Lower leg skin (tissue), 4 donors: ENCODE measurements at regions not wholly inside any gene's neighbourhood (a gene's known extent, or its start where the extent isn't known, plus 50 kb on each side); places are given as distances from the start of the nearest gene placed in this dataset.

Source experiments
- DNase-seq, 2 donors: peaks; one replicate each; pipeline ENCODE4 v3.0.0-alpha.2; 2019; ENCODE audit warnings: low spot score in 2 of 2
- H3K4me3 ChIP-seq: fragments of 200-600 bp; sonication (generic); 2 replicates; pipeline ENCODE4 v1.5.1; 2017; ENCODE audit warnings: mild to moderate bottlenecking, low read depth; ENCODE audit not compliant: poor library complexity, severe bottlenecking
- POLR2A ChIP-seq, 2 donors: fragments of 450-650 bp; IDR thresholded peaks; one replicate each; pipeline ENCODE4 v1.6.1; 2016 to 2017; ENCODE audit warnings: antibody characterized with exemption in 2 of 2, mild to moderate bottlenecking in 1 of 2, moderate library complexity in 1 of 2
- WGBS, 2 donors: methylation state at CpG; one replicate each; pipeline ENCODE4 v1.1.5; 2018; 5-methylcytosine and 5-hydroxymethylcytosine counted together
- intact Hi-C: fragments of 100-400 bp; cut with DNase I; formaldehyde crosslinking; loops from one replicate; pipeline ENCODE4 v1.15.0; 2023; ENCODE audit warnings: low total_unique reads
- TF ChIP-seq, protein P1 (sequence below), 3 donors: fragments of 450-650 bp; IDR thresholded peaks; one replicate each; pipeline ENCODE4 v1.5.1; 2016; ENCODE audit warnings: antibody characterized with exemption in 3 of 3, mild to moderate bottlenecking in 3 of 3, moderate library complexity in 2 of 3

DNA sequence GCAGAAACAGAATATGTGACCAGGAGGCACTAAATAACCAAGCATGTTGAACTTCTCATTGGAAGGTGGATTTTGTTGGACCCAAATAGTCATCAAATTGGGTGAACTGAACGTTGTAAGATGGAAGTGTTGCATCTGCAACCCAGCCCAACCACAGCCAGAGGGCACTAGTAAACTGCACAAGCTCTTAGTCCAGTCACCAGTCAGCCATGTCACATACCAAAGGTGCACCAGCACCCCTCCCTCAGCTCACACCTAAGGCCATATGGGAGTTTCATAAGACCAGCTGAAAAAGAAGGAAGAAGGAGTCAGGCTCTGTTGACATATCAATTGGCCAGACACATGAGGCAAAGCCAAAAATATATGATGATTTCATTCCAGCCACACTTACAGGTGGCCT, 481.7 kb upstream of the NR5A2 start:
- intact Hi-C loops = no loop called here
- no peak for TF ChIP-seq POLR2A (IDR thresholded peaks at IDR 0.05)
- TF ChIP-seq, protein P1, sequence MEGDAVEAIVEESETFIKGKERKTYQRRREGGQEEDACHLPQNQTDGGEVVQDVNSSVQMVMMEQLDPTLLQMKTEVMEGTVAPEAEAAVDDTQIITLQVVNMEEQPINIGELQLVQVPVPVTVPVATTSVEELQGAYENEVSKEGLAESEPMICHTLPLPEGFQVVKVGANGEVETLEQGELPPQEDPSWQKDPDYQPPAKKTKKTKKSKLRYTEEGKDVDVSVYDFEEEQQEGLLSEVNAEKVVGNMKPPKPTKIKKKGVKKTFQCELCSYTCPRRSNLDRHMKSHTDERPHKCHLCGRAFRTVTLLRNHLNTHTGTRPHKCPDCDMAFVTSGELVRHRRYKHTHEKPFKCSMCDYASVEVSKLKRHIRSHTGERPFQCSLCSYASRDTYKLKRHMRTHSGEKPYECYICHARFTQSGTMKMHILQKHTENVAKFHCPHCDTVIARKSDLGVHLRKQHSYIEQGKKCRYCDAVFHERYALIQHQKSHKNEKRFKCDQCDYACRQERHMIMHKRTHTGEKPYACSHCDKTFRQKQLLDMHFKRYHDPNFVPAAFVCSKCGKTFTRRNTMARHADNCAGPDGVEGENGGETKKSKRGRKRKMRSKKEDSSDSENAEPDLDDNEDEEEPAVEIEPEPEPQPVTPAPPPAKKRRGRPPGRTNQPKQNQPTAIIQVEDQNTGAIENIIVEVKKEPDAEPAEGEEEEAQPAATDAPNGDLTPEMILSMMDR (IDR thresholded peaks at IDR 0.05) = no peak
- no peak overlapping the region for H3K4me3 ChIP-seq
- DNase-seq = no peak
- WGBS, 2 donors = 60 to 63% methylated on average over 1 of the region's 1 CpG

DNA sequence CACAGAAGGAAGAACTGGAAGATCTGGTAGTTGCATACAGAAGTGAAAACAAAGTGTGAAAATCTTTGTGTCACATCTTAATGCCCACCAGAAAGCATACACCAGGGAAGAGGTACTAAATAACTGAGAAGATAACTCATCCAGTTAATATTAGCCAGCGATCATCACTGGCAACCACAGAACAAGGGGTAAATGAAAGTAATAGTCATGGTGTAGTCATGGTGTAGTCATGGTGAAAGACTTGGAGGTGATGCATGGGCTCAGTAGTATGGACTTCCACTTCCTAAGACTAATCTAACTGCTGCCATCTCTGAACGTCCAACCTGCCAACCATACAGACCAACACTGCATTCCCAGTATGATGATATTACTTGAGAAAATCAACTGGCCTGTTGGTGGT, 481.2 kb upstream of the NR5A2 start:
- intact Hi-C loops = no loop called here
- H3K4me3 ChIP-seq = no peak overlapping the region
- DNase-seq = no peak
- WGBS, 2 donors = 89% methylated on average over 2 of the region's 2 CpGs
- TF ChIP-seq, protein P1 (IDR thresholded peaks at IDR 0.05) = no peak
- TF ChIP-seq POLR2A (IDR thresholded peaks at IDR 0.05) = no peak

DNA sequence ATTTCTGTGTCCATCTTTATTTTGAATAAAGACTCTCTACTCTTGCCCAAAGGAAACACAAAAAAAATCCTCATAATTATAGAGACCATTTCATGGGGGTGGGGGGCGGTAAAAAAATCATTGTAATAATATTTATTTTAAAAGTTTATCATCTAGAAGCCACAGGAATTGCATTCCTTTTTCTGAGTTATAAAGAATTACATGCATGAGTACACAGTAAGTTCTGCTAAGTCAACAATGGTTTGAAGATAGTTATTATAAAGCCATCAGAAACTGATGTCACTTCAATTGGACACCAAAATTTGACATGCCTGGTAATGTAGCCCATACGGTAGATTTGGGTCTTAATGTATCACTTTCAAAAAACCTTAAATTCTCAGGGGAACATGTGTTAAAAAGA, 478.1 kb upstream of the NR5A2 start:
- H3K4me3 ChIP-seq = no peak overlapping the region
- intact Hi-C loops = no loop called here
- TF ChIP-seq, protein P1 (IDR thresholded peaks at IDR 0.05) = no peak
- TF ChIP-seq POLR2A (IDR thresholded peaks at IDR 0.05) = no peak
- WGBS, 2 donors = 91 to 92% methylated on average over 2 of the region's 2 CpGs
- DNase-seq = no peak

DNA sequence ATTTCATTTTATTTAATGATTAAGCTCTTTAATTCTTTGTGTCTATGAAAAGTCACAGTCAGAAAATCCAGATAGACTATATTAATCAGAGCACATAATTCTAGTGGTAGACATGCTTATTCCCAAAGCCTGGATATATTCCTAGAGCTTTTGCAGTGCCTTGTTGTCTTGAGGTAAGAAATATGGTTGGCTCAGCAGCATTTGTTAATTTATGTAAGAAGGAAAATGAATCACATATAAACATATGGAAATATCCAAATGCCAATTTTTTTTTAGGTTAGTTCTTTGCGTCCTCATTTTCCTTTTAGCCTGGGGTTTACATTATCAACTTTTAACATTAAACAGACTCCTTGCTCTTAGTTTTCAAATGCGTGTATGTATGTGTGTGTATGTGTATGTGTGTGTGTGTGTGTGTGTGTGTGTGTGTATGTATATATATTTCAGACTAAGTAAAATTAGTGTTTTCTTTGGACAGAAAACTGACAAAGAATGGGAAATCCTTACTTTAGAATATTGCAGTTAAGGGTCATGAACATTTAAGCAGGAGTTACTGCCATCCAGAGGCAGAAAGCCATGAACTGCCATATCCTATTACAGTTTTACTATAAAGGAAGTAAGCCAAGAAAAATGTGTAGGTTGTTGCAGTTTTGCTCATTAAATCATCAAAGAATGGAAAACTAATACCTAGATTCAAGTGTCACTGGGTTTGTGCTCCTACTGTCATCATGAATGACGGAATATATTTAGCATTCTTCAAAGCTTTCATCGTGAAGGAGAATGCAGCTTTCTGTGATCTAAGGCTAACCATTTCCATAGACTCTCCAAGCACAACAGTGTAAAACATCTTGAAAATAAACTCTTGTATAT, 477.1 kb upstream of the NR5A2 start:
- intact Hi-C loops = no loop called here
- no peak for DNase-seq
- no peak overlapping the region for H3K4me3 ChIP-seq
- 47 to 55% methylated on average over 4 of the region's 4 CpGs for WGBS, 2 donors
- TF ChIP-seq, protein P1 (IDR thresholded peaks at IDR 0.05) = no peak
- TF ChIP-seq POLR2A (IDR thresholded peaks at IDR 0.05) = no peak

DNA sequence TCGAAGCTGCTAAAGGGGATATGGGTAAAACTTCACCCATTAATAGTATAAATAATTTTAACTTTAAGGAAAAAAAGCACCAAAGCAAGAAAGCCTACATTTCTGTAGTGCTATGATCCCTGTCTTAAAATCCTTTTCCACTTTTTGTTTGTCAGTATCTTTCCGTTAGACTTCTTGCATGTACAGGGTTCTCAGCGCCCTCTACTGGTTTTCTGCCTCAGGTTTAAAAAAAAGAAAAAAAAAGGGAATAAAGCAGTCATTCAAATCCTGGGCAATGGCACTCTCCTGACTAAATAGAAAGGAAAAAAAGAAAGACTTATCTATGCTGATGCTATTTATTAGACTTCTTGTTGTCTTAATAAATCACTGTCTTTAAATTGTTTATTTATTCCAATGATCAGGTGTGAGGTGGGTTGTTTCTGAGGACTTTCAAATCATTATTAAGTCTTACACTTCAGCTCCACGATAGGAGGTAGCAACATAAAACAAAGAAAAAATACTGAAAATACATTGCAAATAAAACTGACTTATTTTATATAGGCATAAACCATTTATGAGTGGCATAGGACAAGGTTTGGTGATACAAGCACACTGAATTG, 475.4 kb upstream of the NR5A2 start:
- no peak for TF ChIP-seq POLR2A (IDR thresholded peaks at IDR 0.05)
- TF ChIP-seq, protein P1 (IDR thresholded peaks at IDR 0.05) = no peak
- no peak overlapping the region for H3K4me3 ChIP-seq
- WGBS, 2 donors = 41 to 42% methylated on average over 4 of the region's 4 CpGs
- intact Hi-C loops = no loop called here
- DNase-seq = no peak
